Nephron (organoid): ENCODE measurements at regions not wholly inside any gene's neighbourhood (a gene's known extent, or its start where the extent isn't known, plus 50 kb on each side); places are given as distances from the start of the nearest gene placed in this dataset.
"Not testable (repeated sequence)": the region's sequence is repeated elsewhere in the genome, so short reads cannot be mapped to it uniquely, and the experiment has no call there.

Experiments used
- H3K27ac Mint-ChIP-seq, 3 experiments: 2 replicates each; pipeline ENCODE4 v1.8.0; 2020; ENCODE audit warnings: mixed read lengths in 3 of 3, mild to moderate bottlenecking in 2 of 3, moderate library complexity in 1 of 3
- H3K27me3 Mint-ChIP-seq: 2 replicates; pipeline ENCODE4 v1.8.0; 2021; ENCODE audit warnings: low read depth, mild to moderate bottlenecking, moderate library complexity, mixed read lengths
- H3K36me3 Mint-ChIP-seq: 2 replicates; pipeline ENCODE4 v1.8.0; 2020; ENCODE audit warnings: low read depth, mixed read lengths
- H3K4me1 Mint-ChIP-seq: 2 replicates; pipeline ENCODE4 v1.8.0; 2020; ENCODE audit warnings: mixed read lengths
- H3K4me3 Mint-ChIP-seq, 3 experiments: 2 replicates each; pipeline ENCODE4 v1.8.0; 2020; ENCODE audit warnings: mild to moderate bottlenecking in 3 of 3, mixed read lengths in 3 of 3, moderate library complexity in 2 of 3
- H3K9me3 Mint-ChIP-seq: 2 replicates; pipeline ENCODE4 v1.8.0; 2020; ENCODE audit warnings: mixed read lengths
- TF ChIP-seq, protein P1 (sequence below), 3 experiments: fragments of 200-600 bp; sonication (generic); IDR thresholded peaks; one replicate each; pipeline ENCODE4 v1.5.0; 2021; ENCODE audit warnings: antibody characterized with exemption in 3 of 3; ENCODE audit not compliant: unreplicated experiment in 3 of 3

DNA sequence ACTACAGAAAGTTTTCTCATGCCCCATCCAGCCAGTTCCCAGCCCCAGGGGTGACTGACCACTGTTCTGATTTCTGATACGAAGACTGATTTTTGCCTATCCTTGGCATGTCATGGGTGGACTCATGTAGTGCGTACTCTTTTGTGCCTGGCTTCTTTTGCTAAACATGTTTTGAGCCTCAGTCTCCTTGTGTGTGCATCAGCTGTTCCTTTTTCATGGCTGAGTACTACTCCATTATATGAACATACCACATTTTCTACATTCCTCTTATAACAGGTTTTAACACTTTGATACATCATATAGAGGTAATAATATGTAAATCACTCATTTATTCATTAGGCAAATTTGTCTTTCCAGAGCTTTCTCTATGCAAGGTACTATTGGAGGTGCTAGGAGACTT is 126.7 kb downstream of the ANAPC4 start:
- no peaks in the 10 kb centered on the region for H3K9me3 Mint-ChIP-seq
- H3K36me3 Mint-ChIP-seq: no peaks in the 10 kb centered on the region
- H3K4me1 Mint-ChIP-seq: peaks cover 8% of the 10 kb centered on the region
- no peaks in the 10 kb centered on the region for H3K27me3 Mint-ChIP-seq
- TF ChIP-seq, protein P1, sequence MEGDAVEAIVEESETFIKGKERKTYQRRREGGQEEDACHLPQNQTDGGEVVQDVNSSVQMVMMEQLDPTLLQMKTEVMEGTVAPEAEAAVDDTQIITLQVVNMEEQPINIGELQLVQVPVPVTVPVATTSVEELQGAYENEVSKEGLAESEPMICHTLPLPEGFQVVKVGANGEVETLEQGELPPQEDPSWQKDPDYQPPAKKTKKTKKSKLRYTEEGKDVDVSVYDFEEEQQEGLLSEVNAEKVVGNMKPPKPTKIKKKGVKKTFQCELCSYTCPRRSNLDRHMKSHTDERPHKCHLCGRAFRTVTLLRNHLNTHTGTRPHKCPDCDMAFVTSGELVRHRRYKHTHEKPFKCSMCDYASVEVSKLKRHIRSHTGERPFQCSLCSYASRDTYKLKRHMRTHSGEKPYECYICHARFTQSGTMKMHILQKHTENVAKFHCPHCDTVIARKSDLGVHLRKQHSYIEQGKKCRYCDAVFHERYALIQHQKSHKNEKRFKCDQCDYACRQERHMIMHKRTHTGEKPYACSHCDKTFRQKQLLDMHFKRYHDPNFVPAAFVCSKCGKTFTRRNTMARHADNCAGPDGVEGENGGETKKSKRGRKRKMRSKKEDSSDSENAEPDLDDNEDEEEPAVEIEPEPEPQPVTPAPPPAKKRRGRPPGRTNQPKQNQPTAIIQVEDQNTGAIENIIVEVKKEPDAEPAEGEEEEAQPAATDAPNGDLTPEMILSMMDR (IDR thresholded peaks at IDR 0.05; ENCODE audit: unreplicated experiment in 3 of 3): no peak
- H3K27ac Mint-ChIP-seq: no peak overlapping the region
- H3K4me3 Mint-ChIP-seq: no peak overlapping the region

DNA sequence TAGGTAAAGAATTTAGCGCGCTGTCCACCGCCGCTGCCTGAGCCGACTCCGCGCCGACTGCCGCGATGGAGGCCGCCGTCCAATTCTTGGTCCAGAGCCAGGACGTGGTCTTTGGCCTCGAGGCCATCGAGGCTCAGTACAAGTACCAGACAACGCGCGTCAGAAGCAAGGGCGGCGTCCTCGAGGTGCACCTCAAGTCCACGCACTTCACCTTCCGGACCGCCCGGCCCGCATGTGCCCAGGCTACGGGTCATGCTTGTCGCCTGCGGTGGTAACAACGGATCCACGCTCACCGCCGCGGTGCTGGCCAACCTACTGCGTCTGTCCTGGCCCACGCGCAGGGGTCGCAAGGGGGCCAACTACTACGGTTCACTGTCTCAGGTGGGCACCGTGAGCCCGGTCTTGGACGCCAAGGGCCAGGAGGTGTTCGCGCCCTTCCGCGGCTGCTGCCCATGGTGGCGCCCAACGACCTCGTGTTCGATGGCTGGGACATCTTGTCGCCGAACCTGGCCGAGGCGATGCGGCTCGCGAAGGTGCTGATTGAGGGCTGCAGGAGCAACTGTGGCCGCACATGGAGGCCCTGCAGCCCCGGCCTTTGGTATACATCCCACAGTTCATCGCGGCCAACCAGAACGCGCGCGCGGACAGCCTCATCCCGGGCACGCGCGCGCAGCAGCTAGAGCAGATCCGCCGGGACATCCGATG is 128.0 kb downstream of the ANAPC4 start:
- Mint-ChIP-seq H3K27me3 (no peaks in the 10 kb centered on the region), H3K4me1 (peaks cover 8% of the 10 kb centered on the region), H3K27ac (no peak overlapping the region), H3K36me3 (no peaks in the 10 kb centered on the region), H3K4me3 (no peak overlapping the region), H3K9me3 (no peaks in the 10 kb centered on the region)
- TF ChIP-seq, protein P1 (IDR thresholded peaks at IDR 0.05; ENCODE audit: unreplicated experiment in 3 of 3): no peak

- Mint-ChIP-seq H3K27ac (no peak overlapping the region), H3K4me3 (no peak overlapping the region), H3K27me3 (no peaks in the 10 kb centered on the region), H3K9me3 (no peaks in the 10 kb centered on the region), H3K4me1 (peaks cover 5% of the 10 kb centered on the region), H3K36me3 (no peaks in the 10 kb centered on the region)
- TF ChIP-seq, protein P1 (IDR thresholded peaks at IDR 0.05; ENCODE audit: unreplicated experiment in 3 of 3): no peak
These were observed 128.6 kb downstream of the ANAPC4 start for GRCh38 chr4:25505637-25505991.

DNA sequence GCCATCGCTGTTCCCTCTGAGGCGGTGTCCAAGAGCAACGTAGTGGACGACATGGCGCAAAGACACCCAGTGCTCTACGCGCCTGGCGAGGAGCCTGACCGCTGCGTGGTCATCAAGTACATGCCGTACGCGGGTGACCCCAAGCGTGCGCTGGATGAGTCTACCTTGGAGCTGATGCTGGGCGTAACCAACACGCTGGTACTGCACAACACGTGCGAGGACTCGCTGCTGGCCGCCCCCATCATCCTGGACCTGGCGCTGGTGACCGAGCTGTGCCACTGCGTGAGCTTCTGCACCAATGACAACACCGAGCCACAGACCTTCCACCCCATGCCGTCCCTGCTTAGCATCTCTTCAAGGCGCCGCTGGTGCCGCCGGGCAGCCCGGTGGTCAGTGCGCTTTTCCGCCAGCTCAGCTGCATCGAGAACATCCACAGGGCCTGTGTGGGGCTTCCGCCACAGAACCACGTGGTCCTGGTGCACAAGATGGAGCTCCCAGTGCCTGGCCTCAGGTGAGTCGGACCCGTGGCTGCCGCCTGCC is 129.0 kb downstream of the ANAPC4 start:
- H3K36me3 Mint-ChIP-seq: no peaks in the 10 kb centered on the region
- H3K4me1 Mint-ChIP-seq: no peaks in the 10 kb centered on the region
- TF ChIP-seq, protein P1 (IDR thresholded peaks at IDR 0.05; ENCODE audit: unreplicated experiment in 3 of 3): no peak
- H3K4me3 Mint-ChIP-seq: no peak overlapping the region
- H3K9me3 Mint-ChIP-seq: no peaks in the 10 kb centered on the region
- H3K27me3 Mint-ChIP-seq: no peaks in the 10 kb centered on the region
- H3K27ac Mint-ChIP-seq: no peak overlapping the region

- Mint-ChIP-seq H3K4me1 (no peaks in the 10 kb centered on the region), H3K27me3 (no peaks in the 10 kb centered on the region), H3K27ac (no peak overlapping the region), H3K36me3 (no peaks in the 10 kb centered on the region), H3K9me3 (no peaks in the 10 kb centered on the region), H3K4me3 (no peak overlapping the region)
- TF ChIP-seq, protein P1 (IDR thresholded peaks at IDR 0.05; ENCODE audit: unreplicated experiment in 3 of 3): no peak
These were observed 132.6 kb downstream of the ANAPC4 start for GRCh38 chr4:25509646-25510045.

GRCh38 chr4:25511823-25512222 is 134.8 kb downstream of the ANAPC4 start:
- not testable (repeated sequence) for H3K4me3 Mint-ChIP-seq, H3K27me3 Mint-ChIP-seq

More at GRCh38 chr4:25511823-25512222, 134.8 kb downstream of the ANAPC4 start:
- not testable (repeated sequence) for H3K9me3 Mint-ChIP-seq, H3K27ac Mint-ChIP-seq, H3K36me3 Mint-ChIP-seq, H3K4me1 Mint-ChIP-seq
